ENCODE measurements at regions not wholly inside any gene's neighbourhood (a gene's known extent, or its start where the extent isn't known, plus 50 kb on each side); places are given as distances from the start of the nearest gene placed in this dataset.

GRCh38 chr13:85995788-85996418 is 196.7 kb upstream of the SLITRK6 start:
- TF ChIP-seq CTCF (conservative IDR thresholded peaks at IDR 0.05) (no peak), EZH2 (IDR thresholded peaks at IDR 0.05; ENCODE audit: low read depth) (no peak)

All from PC-9 (cell line).